ENCODE measurements at regions not wholly inside any gene's neighbourhood (a gene's known extent, or its start where the extent isn't known, plus 50 kb on each side); places are given as distances from the start of the nearest gene placed in this dataset.

DNA sequence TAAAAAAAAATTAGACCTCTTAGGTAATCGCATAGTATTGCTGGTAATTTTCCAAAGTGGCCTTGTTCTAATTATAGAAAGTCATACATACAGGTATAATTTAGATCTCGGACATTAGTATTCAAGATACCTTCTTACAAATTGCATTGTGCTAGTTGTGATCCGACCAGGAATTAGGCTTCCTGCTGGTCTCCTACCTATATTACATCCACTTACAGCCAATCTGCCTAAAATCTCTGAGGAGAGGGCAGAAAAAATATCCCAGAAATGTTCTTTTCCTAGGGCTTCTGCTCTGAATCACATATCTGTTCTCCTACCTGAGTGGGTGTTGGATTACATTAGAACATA is 314.7 kb upstream of the GULP1 start:
- Histone ChIP-seq H3K4me1 (ENCODE audit: control insufficient read depth in 4 of 4, insufficient read depth in 4 of 4, low read length in 3 of 4) (no peaks in the 10 kb centered on the region), H3K9ac (ENCODE audit: low read depth in 1 of 2, low read length in 2 of 2) (no peak overlapping the region), H3K4me3 (ENCODE audit: low read depth in 1 of 3, low read length in 3 of 3) (no peak overlapping the region), H3K36me3 (ENCODE audit: control insufficient read depth in 4 of 4, insufficient read depth in 3 of 4, low read depth in 1 of 4, low read length in 3 of 4) (no peaks in the 10 kb centered on the region), H3K27ac (ENCODE audit: low read depth in 1 of 2, low read length in 2 of 2) (no peak overlapping the region), H3K27me3 (ENCODE audit: control insufficient read depth in 4 of 4, insufficient read depth in 4 of 4, low read length in 3 of 4) (no peaks in the 10 kb centered on the region), H3K9me3 (ENCODE audit: control insufficient read depth in 4 of 4, low read length in 3 of 4) (no peaks in the 10 kb centered on the region)
- TF ChIP-seq HNF4G (IDR thresholded peaks at IDR 0.05) (no peak), YY1 (IDR thresholded peaks at IDR 0.05) (no peak), RAD21 (IDR thresholded peaks at IDR 0.05) (no peak), NR2F2 (IDR thresholded peaks at IDR 0.05) (no peak), MAX (IDR thresholded peaks at IDR 0.05) (no peak), FOXA2 (IDR thresholded peaks at IDR 0.05) (no peak), CTCF (IDR thresholded peaks at IDR 0.05; ENCODE audit: low read depth, low read length, missing input control) (no peak), FOXA1 (IDR thresholded peaks at IDR 0.05) (no peak), HNF4A (conservative IDR thresholded peaks at IDR 0.05) (no peak), TAF1 (conservative IDR thresholded peaks at IDR 0.05) (no peak)
- TF ChIP-seq, protein P1, sequence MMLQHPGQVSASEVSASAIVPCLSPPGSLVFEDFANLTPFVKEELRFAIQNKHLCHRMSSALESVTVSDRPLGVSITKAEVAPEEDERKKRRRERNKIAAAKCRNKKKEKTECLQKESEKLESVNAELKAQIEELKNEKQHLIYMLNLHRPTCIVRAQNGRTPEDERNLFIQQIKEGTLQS (IDR thresholded peaks at IDR 0.05) = no peak
- TF ChIP-seq, protein P2, sequence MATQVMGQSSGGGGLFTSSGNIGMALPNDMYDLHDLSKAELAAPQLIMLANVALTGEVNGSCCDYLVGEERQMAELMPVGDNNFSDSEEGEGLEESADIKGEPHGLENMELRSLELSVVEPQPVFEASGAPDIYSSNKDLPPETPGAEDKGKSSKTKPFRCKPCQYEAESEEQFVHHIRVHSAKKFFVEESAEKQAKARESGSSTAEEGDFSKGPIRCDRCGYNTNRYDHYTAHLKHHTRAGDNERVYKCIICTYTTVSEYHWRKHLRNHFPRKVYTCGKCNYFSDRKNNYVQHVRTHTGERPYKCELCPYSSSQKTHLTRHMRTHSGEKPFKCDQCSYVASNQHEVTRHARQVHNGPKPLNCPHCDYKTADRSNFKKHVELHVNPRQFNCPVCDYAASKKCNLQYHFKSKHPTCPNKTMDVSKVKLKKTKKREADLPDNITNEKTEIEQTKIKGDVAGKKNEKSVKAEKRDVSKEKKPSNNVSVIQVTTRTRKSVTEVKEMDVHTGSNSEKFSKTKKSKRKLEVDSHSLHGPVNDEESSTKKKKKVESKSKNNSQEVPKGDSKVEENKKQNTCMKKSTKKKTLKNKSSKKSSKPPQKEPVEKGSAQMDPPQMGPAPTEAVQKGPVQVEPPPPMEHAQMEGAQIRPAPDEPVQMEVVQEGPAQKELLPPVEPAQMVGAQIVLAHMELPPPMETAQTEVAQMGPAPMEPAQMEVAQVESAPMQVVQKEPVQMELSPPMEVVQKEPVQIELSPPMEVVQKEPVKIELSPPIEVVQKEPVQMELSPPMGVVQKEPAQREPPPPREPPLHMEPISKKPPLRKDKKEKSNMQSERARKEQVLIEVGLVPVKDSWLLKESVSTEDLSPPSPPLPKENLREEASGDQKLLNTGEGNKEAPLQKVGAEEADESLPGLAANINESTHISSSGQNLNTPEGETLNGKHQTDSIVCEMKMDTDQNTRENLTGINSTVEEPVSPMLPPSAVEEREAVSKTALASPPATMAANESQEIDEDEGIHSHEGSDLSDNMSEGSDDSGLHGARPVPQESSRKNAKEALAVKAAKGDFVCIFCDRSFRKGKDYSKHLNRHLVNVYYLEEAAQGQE (IDR thresholded peaks at IDR 0.05) = no peak
- TF ChIP-seq, protein P3, sequence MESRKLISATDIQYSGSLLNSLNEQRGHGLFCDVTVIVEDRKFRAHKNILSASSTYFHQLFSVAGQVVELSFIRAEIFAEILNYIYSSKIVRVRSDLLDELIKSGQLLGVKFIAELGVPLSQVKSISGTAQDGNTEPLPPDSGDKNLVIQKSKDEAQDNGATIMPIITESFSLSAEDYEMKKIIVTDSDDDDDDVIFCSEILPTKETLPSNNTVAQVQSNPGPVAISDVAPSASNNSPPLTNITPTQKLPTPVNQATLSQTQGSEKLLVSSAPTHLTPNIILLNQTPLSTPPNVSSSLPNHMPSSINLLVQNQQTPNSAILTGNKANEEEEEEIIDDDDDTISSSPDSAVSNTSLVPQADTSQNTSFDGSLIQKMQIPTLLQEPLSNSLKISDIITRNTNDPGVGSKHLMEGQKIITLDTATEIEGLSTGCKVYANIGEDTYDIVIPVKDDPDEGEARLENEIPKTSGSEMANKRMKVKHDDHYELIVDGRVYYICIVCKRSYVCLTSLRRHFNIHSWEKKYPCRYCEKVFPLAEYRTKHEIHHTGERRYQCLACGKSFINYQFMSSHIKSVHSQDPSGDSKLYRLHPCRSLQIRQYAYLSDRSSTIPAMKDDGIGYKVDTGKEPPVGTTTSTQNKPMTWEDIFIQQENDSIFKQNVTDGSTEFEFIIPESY (IDR thresholded peaks at IDR 0.05) = no peak
- no peak for DNase-seq (ENCODE audit: low spot score)
- WGBS = 83% methylated on average over 3 of the region's 3 CpGs

- no peak for DNase-seq (ENCODE audit: low spot score)
- H3K27me3 ChIP-seq (ENCODE audit: control insufficient read depth in 4 of 4, insufficient read depth in 4 of 4, low read length in 3 of 4) = no peaks in the 10 kb centered on the region
- no peak overlapping the region for H3K27ac ChIP-seq (ENCODE audit: low read depth in 1 of 2, low read length in 2 of 2)
- no peaks in the 10 kb centered on the region for H3K9me3 ChIP-seq (ENCODE audit: control insufficient read depth in 4 of 4, low read length in 3 of 4)
- H3K4me1 ChIP-seq (ENCODE audit: control insufficient read depth in 4 of 4, insufficient read depth in 4 of 4, low read length in 3 of 4) = peaks cover 2 to 7% (median 6%) of the 10 kb centered on the region in 4 donors
- TF ChIP-seq JUND (IDR thresholded peaks at IDR 0.05) (no peak), SP1 (IDR thresholded peaks at IDR 0.05) (no peak)
- H3K9ac ChIP-seq (ENCODE audit: low read depth in 1 of 2, low read length in 2 of 2) = no peak overlapping the region
- WGBS = 93% methylated on average over 3 of the region's 3 CpGs
- no peak overlapping the region for H3K4me3 ChIP-seq (ENCODE audit: low read depth in 1 of 3, low read length in 3 of 3)
- no peaks in the 10 kb centered on the region for H3K36me3 ChIP-seq (ENCODE audit: control insufficient read depth in 4 of 4, insufficient read depth in 3 of 4, low read depth in 1 of 4, low read length in 3 of 4)
These were observed 313.3 kb upstream of the GULP1 start for GRCh38 chr2:187978356-187978755.

All from liver (tissue), 8 donors.